Stimulated activated CD4-positive, alpha-beta T cell treated with anti-CD3 and anti-CD28 coated beads, TNF-alpha, amount 100 ng/mL, for 24 hours (primary cell): ENCODE measurements at regions not wholly inside any gene's neighbourhood (a gene's known extent, or its start where the extent isn't known, plus 50 kb on each side); places are given as distances from the start of the nearest gene placed in this dataset.
"Not testable (repeated sequence)": the region's sequence is repeated elsewhere in the genome, so short reads cannot be mapped to it uniquely, and the experiment has no call there.

Experiments used
- DNase-seq, 3 experiments: peaks; one replicate each; pipeline ENCODE4 v3.0.0-alpha.2; 2020; ENCODE audit warnings: low read depth in 3 of 3

- DNase-seq = no peak
Observed at GRCh38 chr12:38158428-38159091, 158.0 kb upstream of the ALG10B start.

GRCh38 chr12:38159092-38159551 lies 157.5 kb upstream of the ALG10B start:
- DNase-seq = no peak

GRCh38 chr12:38159591-38160317 lies 156.8 kb upstream of the ALG10B start:
- no peak for DNase-seq

- DNase-seq = no peak
Observed at GRCh38 chr12:38160318-38161122, 156.1 kb upstream of the ALG10B start.

GRCh38 chr12:38161123-38162000 lies 155.2 kb upstream of the ALG10B start:
- no peak for DNase-seq

GRCh38 chr12:38162013-38162412 lies 154.6 kb upstream of the ALG10B start:
- DNase-seq = no peak

GRCh38 chr12:38162708-38163441 lies 153.7 kb upstream of the ALG10B start:
- no peak for DNase-seq

GRCh38 chr12:38163442-38163801 lies 153.2 kb upstream of the ALG10B start:
- DNase-seq = no peak

GRCh38 chr12:38166225-38166624 lies 150.3 kb upstream of the ALG10B start:
- DNase-seq = no peak

- no peak for DNase-seq
Observed at GRCh38 chr12:38175538-38175937, 141.0 kb upstream of the ALG10B start.

GRCh38 chr12:38183617-38184016 lies 133.0 kb upstream of the ALG10B start:
- DNase-seq = not testable (repeated sequence)

- DNase-seq = not testable (repeated sequence)
Observed at GRCh38 chr12:38197286-38197685, 119.3 kb upstream of the ALG10B start.

GRCh38 chr12:38201461-38202276 lies 114.9 kb upstream of the ALG10B start:
- no peak for DNase-seq

GRCh38 chr12:38204831-38205230 lies 111.7 kb upstream of the ALG10B start:
- DNase-seq = no peak

- no peak for DNase-seq
Observed at GRCh38 chr12:38222011-38222410, 94.6 kb upstream of the ALG10B start.

- not testable (repeated sequence) for DNase-seq
Observed at GRCh38 chr12:38238328-38238727, 78.2 kb upstream of the ALG10B start.

- DNase-seq = no peak
Observed at GRCh38 chr12:38253778-38254177, 62.8 kb upstream of the ALG10B start.

- DNase-seq = no peak
Observed at GRCh38 chr12:38258411-38258810, 58.2 kb upstream of the ALG10B start.
